T47D (cell line): ENCODE measurements at regions not wholly inside any gene's neighbourhood (a gene's known extent, or its start where the extent isn't known, plus 50 kb on each side); places are given as distances from the start of the nearest gene placed in this dataset.
A peak's percentile ranks its signal among the peaks of the same experiment; 100 is the strongest.

Source experiments
- DNase-seq, 2 experiments: peaks; one replicate each; pipeline versions ENCODE4 v3.0.0 to v3.0.0-alpha.2; 2011 to 2012; ENCODE audit warnings: low read depth in 1 of 2, low spot score in 1 of 2
- JUND ChIP-seq: IDR thresholded peaks from 2 replicates; pipeline ENCODE4 v1.6.1; 2012; ENCODE audit warnings: low read depth
- in situ Hi-C: cut with HindIII; loops from 2 replicates; pipeline ENCODE4 v1.10.0; 2016; ENCODE audit warnings: low sequenced_read_pairs, low pct_unique_long_range_greater_than_20kb

DNA sequence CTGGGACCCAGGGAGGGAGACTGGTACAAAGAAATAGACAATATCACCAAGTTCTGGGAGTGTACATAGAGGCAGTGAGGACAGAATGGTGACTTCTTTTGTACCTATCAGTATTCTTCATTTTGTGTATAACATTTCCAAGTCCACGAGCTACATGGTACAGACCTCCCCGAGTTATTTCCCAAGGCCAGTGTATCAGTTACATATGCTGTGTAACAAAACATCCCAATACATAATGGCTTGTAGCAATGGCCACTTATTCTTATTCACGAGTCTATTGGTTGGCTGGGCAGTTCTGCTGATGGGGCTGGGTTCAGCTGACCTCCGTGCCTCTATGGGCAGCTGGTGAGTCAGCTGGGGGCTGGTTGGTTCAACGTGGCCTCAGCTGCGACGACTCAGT lies 98.7 kb upstream of the RFLNA start:
- no peak for TF ChIP-seq JUND
- in situ Hi-C loops: no loop called here
- DNase-seq: no peak

DNA sequence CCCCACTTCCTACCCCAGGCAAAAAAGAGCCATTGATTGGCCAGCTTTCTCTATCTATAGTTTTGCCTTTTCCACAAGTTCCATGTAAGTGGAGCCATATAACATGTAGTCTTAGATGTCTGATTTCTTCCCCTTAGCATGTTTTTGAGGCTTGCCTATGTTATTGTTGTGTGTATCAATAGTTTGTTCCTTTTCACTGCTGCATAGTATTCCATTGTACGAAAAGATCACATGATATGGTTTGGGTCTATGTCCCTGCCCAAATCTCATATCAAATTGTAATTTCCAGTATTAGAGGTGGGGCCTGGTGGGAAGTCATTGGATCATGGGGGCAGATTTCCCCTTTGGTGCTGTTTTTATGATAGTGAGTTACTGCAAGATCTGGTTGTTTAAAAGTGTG lies 93.6 kb upstream of the RFLNA start:
- in situ Hi-C loops: no loop called here
- no peak for DNase-seq
- TF ChIP-seq JUND: no peak

DNA sequence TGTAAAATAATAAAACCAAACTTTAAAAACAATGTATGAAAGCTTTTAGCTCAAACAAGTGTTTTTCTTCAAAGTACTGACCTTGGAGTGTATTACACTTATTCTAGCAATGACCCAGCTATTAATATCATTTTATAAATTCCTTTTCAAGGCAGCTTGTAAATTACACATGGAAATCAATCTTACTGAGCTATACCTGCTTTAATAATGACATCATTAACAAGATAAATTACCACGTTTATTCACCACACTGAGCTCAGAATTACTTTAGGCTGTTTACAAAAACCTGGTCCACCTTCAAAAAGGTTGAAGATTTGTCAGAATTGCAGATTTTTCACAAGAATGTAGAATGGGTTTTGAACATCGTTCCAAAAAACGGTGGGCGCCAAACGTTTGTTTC lies 91.7 kb upstream of the RFLNA start:
- in situ Hi-C loops: no loop called here
- TF ChIP-seq JUND: no peak
- DNase-seq: no peak

DNA sequence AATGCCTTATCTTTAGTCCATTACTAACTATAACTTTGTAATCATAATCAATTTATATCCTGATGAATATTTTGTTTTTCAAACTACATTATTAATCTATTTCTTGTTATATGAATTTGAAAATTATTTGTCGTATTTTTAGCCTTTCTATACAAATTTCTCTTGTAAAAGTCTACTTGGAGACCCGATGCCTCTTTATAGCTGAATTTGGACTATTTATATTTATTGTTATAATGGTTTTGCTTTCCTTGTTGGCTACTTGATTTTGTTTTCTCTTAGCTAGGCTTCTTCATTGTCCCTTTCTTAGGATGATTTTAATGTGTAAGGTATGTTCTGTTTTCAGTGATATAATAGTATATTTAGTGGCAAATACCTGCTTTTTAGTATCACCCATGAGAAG lies 89.5 kb upstream of the RFLNA start:
- no peak for DNase-seq
- in situ Hi-C loops: no loop called here
- no peak for TF ChIP-seq JUND

DNA sequence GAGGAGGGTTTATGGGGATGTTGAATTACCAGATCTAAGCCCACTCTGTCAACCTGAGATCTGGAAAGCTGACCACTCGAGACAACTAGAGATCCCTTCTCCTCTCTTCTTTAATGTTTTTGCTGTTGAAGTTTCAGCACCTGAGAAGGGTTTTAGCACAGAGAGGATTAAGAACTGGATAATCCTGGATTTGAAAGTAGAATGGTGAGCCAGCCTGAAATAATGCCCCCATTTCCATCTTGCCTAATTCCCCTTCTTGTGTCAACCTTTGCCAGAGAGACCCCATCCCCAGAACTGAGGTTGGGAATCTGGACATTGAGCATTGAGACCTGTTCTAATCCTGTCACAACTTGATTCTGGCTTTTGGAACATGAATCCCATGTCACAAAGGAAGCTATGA lies 87.8 kb upstream of the RFLNA start:
- in situ Hi-C loops: no loop called here
- DNase-seq: no peak
- TF ChIP-seq JUND: no peak

DNA sequence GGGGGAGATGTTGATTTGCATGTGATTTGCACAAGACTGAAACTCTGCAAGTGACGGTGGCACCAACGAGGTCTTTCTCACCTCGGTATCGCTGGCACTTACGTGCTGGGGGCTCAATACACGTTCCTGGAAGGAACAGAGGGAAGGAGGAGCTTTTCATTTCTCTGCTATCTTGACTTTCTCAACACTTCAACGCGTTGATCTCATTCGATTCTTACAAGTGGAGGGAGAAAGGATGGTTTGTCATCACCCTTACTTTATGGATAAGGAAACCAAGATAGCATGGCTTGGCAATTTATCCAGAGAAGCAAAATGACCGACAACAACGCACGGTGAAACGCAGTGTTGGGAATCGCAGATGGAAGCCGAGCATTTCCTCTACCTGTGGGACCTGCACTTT lies 87.3 kb upstream of the RFLNA start:
- in situ Hi-C loops: no loop called here
- no peak for DNase-seq
- TF ChIP-seq JUND: no peak

DNA sequence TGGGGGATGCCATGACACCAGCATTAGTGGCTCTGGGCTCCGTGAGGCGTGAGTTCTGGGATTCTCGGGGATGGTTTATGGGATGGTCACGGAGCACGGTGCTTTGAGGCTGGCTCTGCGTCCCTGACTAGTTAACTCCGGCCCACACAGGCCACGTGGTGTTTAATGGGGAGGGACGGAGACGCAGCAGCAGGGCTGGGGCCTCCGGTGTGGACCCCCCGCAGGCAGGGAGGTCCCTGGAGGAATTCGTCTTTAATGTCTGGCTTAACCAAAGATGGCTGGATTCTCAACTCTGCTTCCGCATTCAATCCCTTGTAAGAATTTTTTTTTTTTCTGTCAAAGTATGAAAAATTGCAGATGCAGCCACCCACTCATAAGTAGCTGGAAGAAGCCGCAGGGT lies 86.4 kb upstream of the RFLNA start:
- no peak for DNase-seq
- in situ Hi-C loops: no loop called here

DNA sequence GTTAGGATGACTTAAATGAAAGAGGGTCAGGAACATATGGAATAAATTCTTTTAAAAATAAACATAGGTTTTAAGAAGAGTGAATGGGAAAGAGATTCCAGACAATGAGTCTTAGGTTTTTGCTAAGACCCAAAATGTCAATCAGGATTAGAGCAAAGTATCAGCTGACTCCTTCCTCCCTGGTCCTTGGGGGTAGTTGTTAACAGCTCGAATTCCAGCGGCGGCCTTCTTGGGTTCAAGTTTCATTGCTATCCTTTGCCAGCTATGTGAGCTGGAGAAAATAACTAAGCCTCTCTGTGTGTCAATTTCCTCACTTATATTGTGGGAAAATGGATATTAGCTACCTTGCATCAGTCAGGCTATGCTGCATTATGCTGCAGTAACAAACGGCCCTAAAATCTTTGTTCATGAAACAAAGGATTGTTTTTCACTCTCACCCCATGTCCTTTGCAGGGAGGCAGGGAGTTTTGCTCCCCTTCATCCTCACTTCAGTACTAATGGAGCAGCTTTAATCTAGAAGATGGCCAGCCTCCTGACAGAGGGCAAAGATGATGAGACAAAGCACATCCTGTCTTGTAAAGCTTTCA lies 83.8 kb upstream of the RFLNA start:
- no peak for DNase-seq
- no peak for TF ChIP-seq JUND
- in situ Hi-C loops: no loop called here

More for the DNA sequence above, 86.4 kb upstream of the RFLNA start:
- no peak for TF ChIP-seq JUND

DNA sequence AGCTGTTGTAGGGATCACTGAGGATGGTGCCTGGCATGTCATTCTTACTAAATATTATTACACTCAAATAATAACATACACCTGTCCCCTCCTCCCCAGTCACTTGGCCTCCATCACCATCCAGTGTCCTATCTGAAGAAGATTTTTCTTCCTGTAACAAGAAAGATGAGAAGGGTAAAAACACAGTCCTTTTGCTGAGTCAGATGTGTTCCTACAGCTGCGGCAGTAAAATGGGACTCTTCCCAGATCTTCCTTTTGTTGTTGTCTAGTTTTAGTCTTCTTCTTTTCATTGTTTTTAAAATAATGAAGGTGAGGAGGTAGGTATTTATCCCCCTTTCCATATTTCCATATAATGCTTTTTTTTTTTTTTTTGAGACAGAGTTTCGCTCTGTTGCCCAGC lies 83.1 kb upstream of the RFLNA start:
- DNase-seq: no peak
- in situ Hi-C loops: no loop called here
- no peak for TF ChIP-seq JUND

DNA sequence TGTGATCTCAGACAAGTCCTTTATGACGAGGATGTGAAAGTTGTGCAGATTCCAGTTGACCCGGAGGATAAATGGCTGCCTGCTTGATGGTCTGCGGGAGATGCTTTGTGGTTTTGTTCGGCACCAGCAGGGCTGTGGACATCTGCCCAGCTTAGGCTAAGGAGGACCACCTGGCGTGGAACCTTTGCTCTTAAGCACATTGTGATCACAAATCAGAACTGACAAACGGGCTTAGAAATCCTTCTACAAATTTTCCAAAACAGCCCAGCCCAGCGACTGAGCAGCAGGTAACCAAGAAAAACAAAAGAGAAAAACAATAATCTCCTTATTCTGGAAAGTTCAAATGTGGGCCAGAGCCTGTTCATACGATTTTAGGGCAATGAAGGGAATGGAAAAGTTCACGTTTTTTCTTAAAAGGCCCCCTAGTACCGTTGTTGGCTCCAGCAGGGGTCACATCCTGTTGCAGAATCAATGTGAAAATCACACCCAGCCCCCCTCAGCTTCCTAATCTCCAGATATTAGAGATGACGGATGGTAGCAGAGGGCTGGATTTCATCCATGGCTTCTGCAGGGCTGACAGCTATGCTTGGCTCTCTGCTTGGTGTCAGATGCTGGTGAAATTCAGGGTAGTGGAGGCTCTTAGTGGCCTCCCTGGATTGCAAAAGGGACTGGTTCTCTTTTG lies 81.1 kb upstream of the RFLNA start:
- in situ Hi-C loops: no loop called here
- no peak for TF ChIP-seq JUND
- no peak for DNase-seq

DNA sequence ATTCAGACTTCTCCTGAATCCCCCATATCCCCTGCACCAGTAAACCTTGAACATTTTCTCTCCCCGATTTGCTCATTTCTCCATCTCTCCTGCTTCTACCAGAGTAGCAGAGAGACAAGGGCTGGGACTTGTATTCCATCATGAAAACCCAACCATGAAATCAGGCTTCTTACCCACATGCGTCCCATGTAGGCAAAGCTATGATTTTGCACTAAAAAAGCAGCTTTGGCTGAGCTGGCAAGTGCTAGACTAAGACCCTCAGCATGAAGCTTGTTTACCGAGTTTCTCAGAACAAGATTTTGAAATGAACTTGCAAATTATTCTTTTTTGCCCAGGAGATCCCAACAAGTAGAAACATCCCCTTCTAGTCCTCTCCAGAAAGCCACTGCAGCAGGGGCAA lies 80.3 kb upstream of the RFLNA start:
- in situ Hi-C loops: no loop called here
- no peak for DNase-seq
- no peak for TF ChIP-seq JUND

DNA sequence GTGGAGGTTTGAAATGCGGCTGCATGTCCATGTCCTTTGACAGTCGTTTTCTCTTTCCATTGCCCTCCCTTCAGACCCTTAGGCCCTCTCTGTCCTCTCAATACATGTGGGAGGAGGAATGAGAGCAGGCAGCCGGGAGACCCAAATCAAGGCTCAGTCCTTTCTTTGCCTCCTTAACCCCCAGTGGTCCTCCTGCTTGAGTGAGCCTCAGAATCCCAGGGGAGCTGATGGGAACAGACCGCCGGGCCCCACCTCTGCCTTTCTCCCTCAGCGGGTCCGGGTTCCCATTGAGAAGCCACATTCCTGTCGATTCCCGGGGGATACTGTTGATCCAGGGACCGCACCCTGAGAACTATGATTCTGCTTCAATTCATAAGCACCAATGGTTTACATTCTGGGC lies 77.9 kb upstream of the RFLNA start:
- in situ Hi-C loops: no loop called here
- DNase-seq: no peak
- no peak for TF ChIP-seq JUND

DNA sequence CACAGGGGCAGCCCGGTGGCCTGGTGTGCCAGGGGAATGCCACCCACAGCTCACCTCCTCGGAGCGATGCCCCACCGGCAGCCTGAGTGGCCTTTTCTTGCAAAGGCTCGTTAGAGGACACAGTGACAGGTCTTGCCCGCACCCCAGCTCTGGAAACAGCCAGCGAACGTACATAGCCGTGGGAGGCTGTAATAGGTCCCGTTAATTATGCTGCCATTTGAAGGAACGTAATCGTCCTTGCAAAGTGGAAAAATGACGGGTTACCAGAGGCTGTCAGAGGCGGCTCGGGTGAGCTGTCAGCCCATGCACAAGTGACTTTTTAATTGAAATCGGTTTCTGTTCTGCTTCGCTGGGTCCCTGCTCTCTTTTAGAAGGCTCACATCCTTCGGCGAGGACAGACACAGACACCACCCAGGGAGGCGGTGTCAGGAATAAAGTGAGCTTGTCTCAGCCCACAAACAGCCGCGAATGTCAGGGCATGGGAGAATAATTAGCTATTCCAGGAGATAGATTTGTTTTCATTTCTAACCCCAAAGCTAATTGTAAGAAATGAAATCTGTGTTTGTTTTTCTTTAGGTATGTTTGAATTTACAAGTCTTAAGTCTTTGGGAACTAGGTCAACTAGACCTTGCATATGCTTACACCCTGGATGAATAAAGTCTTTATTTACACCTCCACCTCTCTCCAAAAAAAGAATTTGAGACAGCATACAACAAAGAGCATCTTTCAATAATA lies 77.2 kb upstream of the RFLNA start:
- DNase-seq: peak in 1 of 2 experiments; percentile 82
- in situ Hi-C loops: no loop called here
- TF ChIP-seq JUND: no peak
